ENCODE measurements at regions not wholly inside any gene's neighbourhood (a gene's known extent, or its start where the extent isn't known, plus 50 kb on each side); places are given as distances from the start of the nearest gene placed in this dataset.
"Not testable (repeated sequence)": the region's sequence is repeated elsewhere in the genome, so short reads cannot be mapped to it uniquely, and the experiment has no call there.

- DNase-seq, result no peak
Measured at GRCh38 chr5:82596451-82596850, 318.3 kb upstream of the RPS23 start.

- DNase-seq, result no peak
Measured at GRCh38 chr5:82595113-82595512, 317.0 kb upstream of the RPS23 start.

- DNase-seq, result no peak
Measured at GRCh38 chr5:82594097-82594496, 315.9 kb upstream of the RPS23 start.

- no peak for DNase-seq
Measured at GRCh38 chr5:82593481-82593880, 315.3 kb upstream of the RPS23 start.

GRCh38 chr5:82591021-82591515 is 312.9 kb upstream of the RPS23 start:
- DNase-seq, result no peak

- DNase-seq, result no peak
Measured at GRCh38 chr5:82590112-82590511, 312.0 kb upstream of the RPS23 start.

GRCh38 chr5:82586661-82587310 is 308.6 kb upstream of the RPS23 start:
- DNase-seq, result no peak

- no peak for DNase-seq
Measured at GRCh38 chr5:82586181-82586580, 308.0 kb upstream of the RPS23 start.

- DNase-seq, result no peak
Measured at GRCh38 chr5:82584631-82585030, 306.5 kb upstream of the RPS23 start.

GRCh38 chr5:82583331-82583730 is 305.2 kb upstream of the RPS23 start:
- DNase-seq, result not testable (repeated sequence)

GRCh38 chr5:82564963-82565362 is 286.8 kb upstream of the RPS23 start:
- no peak for DNase-seq

GRCh38 chr5:82563745-82564144 is 285.6 kb upstream of the RPS23 start:
- no peak for DNase-seq

GRCh38 chr5:82562696-82563240 is 284.6 kb upstream of the RPS23 start:
- no peak for DNase-seq

- no peak for DNase-seq
Measured at GRCh38 chr5:82561797-82562196, 283.6 kb upstream of the RPS23 start.

GRCh38 chr5:82560969-82561368 is 282.8 kb upstream of the RPS23 start:
- DNase-seq, result no peak

GRCh38 chr5:82560561-82560960 is 282.4 kb upstream of the RPS23 start:
- DNase-seq, result no peak

GRCh38 chr5:82551840-82552385 is 273.8 kb upstream of the RPS23 start:
- no peak for DNase-seq

- DNase-seq, result no peak
Measured at GRCh38 chr5:82551192-82551591, 273.0 kb upstream of the RPS23 start.

GRCh38 chr5:82549263-82549662 is 271.1 kb upstream of the RPS23 start:
- no peak for DNase-seq

GRCh38 chr5:82544004-82544403 is 265.9 kb upstream of the RPS23 start:
- no peak for DNase-seq

- DNase-seq, result no peak
Measured at GRCh38 chr5:82540301-82540700, 262.1 kb upstream of the RPS23 start.

GRCh38 chr5:82538339-82539034 is 260.3 kb upstream of the RPS23 start:
- DNase-seq, result no peak

- no peak for DNase-seq
Measured at GRCh38 chr5:82537687-82538306, 259.6 kb upstream of the RPS23 start.

- no peak for DNase-seq
Measured at GRCh38 chr5:82534986-82535385, 256.8 kb upstream of the RPS23 start.

Measured in inflammatory macrophage treated with lipopolysaccharide for 4 hours (primary cell).